DOHH2 (cell line): ENCODE measurements at regions not wholly inside any gene's neighbourhood (a gene's known extent, or its start where the extent isn't known, plus 50 kb on each side); places are given as distances from the start of the nearest gene placed in this dataset.

ENCODE experiments used
- H3F3A ChIP-seq: fragments of 200-600 bp; sonication (generic), shearing (Covaris generic); 2 replicates; pipeline ENCODE4 v1.6.0; 2016; ENCODE audit warnings: antibody characterized with exemption, mild to moderate bottlenecking; ENCODE audit not compliant: control insufficient read depth, insufficient read depth
- H3K27ac ChIP-seq: fragments of 200-600 bp; sonication (generic); 2 replicates; pipeline ENCODE4 v1.5.1; 2014; ENCODE audit warnings: low read depth, mild to moderate bottlenecking, low read length, moderate library complexity
- H3K27me3 ChIP-seq: fragments of 200-600 bp; sonication (generic); 2 replicates; pipeline ENCODE4 v1.6.1; 2014; ENCODE audit warnings: mild to moderate bottlenecking, low read length, mixed read lengths; ENCODE audit not compliant: control insufficient read depth
- H3K36me3 ChIP-seq: fragments of 200-600 bp; sonication (generic); 2 replicates; pipeline ENCODE4 v1.6.1; 2014; ENCODE audit warnings: mild to moderate bottlenecking, low read length, moderate library complexity, mixed read lengths; ENCODE audit not compliant: control insufficient read depth
- H3K4me1 ChIP-seq: fragments of 200-600 bp; sonication (generic); 2 replicates; pipeline ENCODE4 v1.6.1; 2014; ENCODE audit warnings: mild to moderate bottlenecking, low read length, mixed read lengths; ENCODE audit not compliant: control insufficient read depth
- H3K4me2 ChIP-seq: fragments of 200-600 bp; sonication (generic); 2 replicates; pipeline ENCODE4 v1.6.0; 2014; ENCODE audit warnings: mild to moderate bottlenecking, low read length, moderate library complexity
- H3K4me3 ChIP-seq: fragments of 200-600 bp; sonication (generic); 2 replicates; pipeline ENCODE4 v1.5.1; 2014; ENCODE audit warnings: mild to moderate bottlenecking, low read length, mixed read lengths
- H3K79me2 ChIP-seq: fragments of 200-600 bp; sonication (generic); 2 replicates; pipeline ENCODE4 v1.6.1; 2014; ENCODE audit warnings: mild to moderate bottlenecking, low read length, mixed read lengths; ENCODE audit not compliant: control insufficient read depth
- H3K9me2 ChIP-seq: fragments of 200-600 bp; sonication (generic); replicated peaks from 2 replicates; pipeline ENCODE4 v1.6.1; 2014; ENCODE audit warnings: mild to moderate bottlenecking, low read length, mixed read lengths; ENCODE audit not compliant: control insufficient read depth
- H3K9me3 ChIP-seq: fragments of 200-600 bp; sonication (generic); 2 replicates; pipeline ENCODE4 v1.6.1; 2014; ENCODE audit warnings: antibody characterized with exemption, low read length, mixed read lengths; ENCODE audit not compliant: control insufficient read depth, insufficient read depth
- H4K20me1 ChIP-seq: fragments of 200-600 bp; sonication (generic); 2 replicates; pipeline ENCODE4 v1.6.0; 2014; ENCODE audit warnings: low read depth, mild to moderate bottlenecking, antibody characterized with exemption, low read length, moderate library complexity; ENCODE audit not compliant: control insufficient read depth, insufficient read depth
- CTCF ChIP-seq: fragments of 200-600 bp; sonication (generic); IDR thresholded peaks from one replicate; pipeline ENCODE4 v1.5.1; 2014; ENCODE audit warnings: antibody characterized with exemption, mild to moderate bottlenecking, low read depth, low read length; ENCODE audit not compliant: poor library complexity, severe bottlenecking
- EZH2phosphoT487 ChIP-seq: fragments of 200-600 bp; sonication (generic); IDR thresholded peaks from 2 replicates; pipeline ENCODE4 v1.6.1; 2017; ENCODE audit warnings: borderline replicate concordance, mild to moderate bottlenecking, antibody characterized with exemption, low read length, moderate library complexity, mixed read lengths

GRCh38 chr17:72575542-72576233 lies 454.9 kb downstream of the SOX9 start:
- no peak overlapping the region for H3K4me2 ChIP-seq
- H3K27me3 ChIP-seq: no peaks in the 10 kb centered on the region; the same call in 1 of the 2 replicates
- H3K4me3 ChIP-seq: no peak overlapping the region
- H3F3A ChIP-seq: no peaks in the 10 kb centered on the region
- H3K9me3 ChIP-seq: no peaks in the 10 kb centered on the region
- no peaks in the 10 kb centered on the region for H3K9me2 ChIP-seq
- no peak overlapping the region for H3K27ac ChIP-seq
- no peaks in the 10 kb centered on the region for H3K36me3 ChIP-seq
- no peaks in the 10 kb centered on the region for H3K79me2 ChIP-seq
- no peak for TF ChIP-seq EZH2phosphoT487
- no peak for TF ChIP-seq CTCF
- H4K20me1 ChIP-seq: no peaks in the 10 kb centered on the region
- H3K4me1 ChIP-seq: no peaks in the 10 kb centered on the region

GRCh38 chr17:72576289-72576759 lies 455.5 kb downstream of the SOX9 start:
- H3K9me2 ChIP-seq: no peaks in the 10 kb centered on the region
- H3K4me3 ChIP-seq: no peak overlapping the region
- no peak overlapping the region for H3K27ac ChIP-seq
- no peaks in the 10 kb centered on the region for H4K20me1 ChIP-seq
- no peaks in the 10 kb centered on the region for H3K36me3 ChIP-seq
- no peaks in the 10 kb centered on the region for H3K9me3 ChIP-seq
- no peak for TF ChIP-seq EZH2phosphoT487
- no peak for TF ChIP-seq CTCF
- H3F3A ChIP-seq: no peaks in the 10 kb centered on the region
- H3K27me3 ChIP-seq: no peaks in the 10 kb centered on the region; the same call in 1 of the 2 replicates
- no peaks in the 10 kb centered on the region for H3K4me1 ChIP-seq
- H3K4me2 ChIP-seq: no peak overlapping the region
- no peaks in the 10 kb centered on the region for H3K79me2 ChIP-seq

GRCh38 chr17:72578817-72579470 lies 458.1 kb downstream of the SOX9 start:
- H3K4me2 ChIP-seq: no peak overlapping the region
- H3K27me3 ChIP-seq: no peaks in the 10 kb centered on the region; the same call in 1 of the 2 replicates
- no peak overlapping the region for H3K4me3 ChIP-seq
- H3K4me1 ChIP-seq: no peaks in the 10 kb centered on the region
- H3K9me2 ChIP-seq: no peaks in the 10 kb centered on the region
- no peaks in the 10 kb centered on the region for H3K36me3 ChIP-seq
- no peak for TF ChIP-seq CTCF
- no peak for TF ChIP-seq EZH2phosphoT487
- no peaks in the 10 kb centered on the region for H3F3A ChIP-seq
- H3K27ac ChIP-seq: no peak overlapping the region
- no peaks in the 10 kb centered on the region for H3K9me3 ChIP-seq
- no peaks in the 10 kb centered on the region for H3K79me2 ChIP-seq
- H4K20me1 ChIP-seq: no peaks in the 10 kb centered on the region
